K562 (cell line): ENCODE measurements at regions not wholly inside any gene's neighbourhood (a gene's known extent, or its start where the extent isn't known, plus 50 kb on each side); places are given as distances from the start of the nearest gene placed in this dataset.

Experiments
- ATAC-seq: fragments of 200-7000 bp; cut with Tn5 transposase; 3 replicates; pipeline ENCODE4 v1.9.1; 2020; ENCODE audit warnings: moderate library complexity
- BruUV-seq: library from RNA; stranded (reverse); fragments of 400-500 nt; replicated peaks from 2 replicates; lab custom pipeline; 2021; lab: Mats Ljungman, UMichigan
- CTCF ChIA-PET: fragments of 300-600 bp; formaldehyde crosslinking; extraction: SDS; loops from one replicate; lab custom pipeline; 2021; ENCODE audit warnings: low intra/inter-chr PET ratio; lab: Yijun Ruan, JAX
- POLR2A ChIA-PET: fragments of 300-600, 350-650 bp; sonication (Branson Sonifier 250); formaldehyde crosslinking; extraction: SDS; loops from one replicate; lab custom pipeline; 2021; ENCODE audit warnings: antibody characterized with exemption, inconsistent platforms; lab: Yijun Ruan, JAX
- DNase-seq, 4 experiments: peaks; one replicate each; pipeline versions ENCODE4 v3.0.0 to v3.0.0-alpha.2; 2011 to 2018; ENCODE audit warnings: low spot score in 3 of 4, mixed read lengths in 3 of 4; ENCODE audit errors: extremely low read depth in 1 of 4
- FAIRE-seq: peaks from 2 replicates; lab custom pipeline; 2011; peaks lifted over from hg19 to GRCh38; lab: Jason Lieb, UNC
- H2AFZ ChIP-seq: 2 replicates; pipeline ENCODE4 v1.6.0; 2011; ENCODE audit warnings: low read depth, low read length, control low read depth, inconsistent platforms
- H3K27ac ChIP-seq: fragments of 200-600 bp; 3 replicates; pipeline ENCODE4 v1.8.0; 2011; ENCODE audit warnings: low read depth, mild to moderate bottlenecking, control low read depth, inconsistent platforms, low read length, moderate library complexity, mixed read lengths; ENCODE audit errors: extremely low read depth
- H3K27me3 ChIP-seq, 2 experiments: fragments of 300-600 bp in 1 of 2; 2 replicates in 1 of 2; 3 replicates in 1 of 2; pipeline versions ENCODE4 v1.6.0 to v1.8.0; 2011; ENCODE audit warnings: inconsistent platforms in 2 of 2, low read length in 2 of 2, mild to moderate bottlenecking in 1 of 2, mixed read lengths in 1 of 2, moderate library complexity in 1 of 2; ENCODE audit not compliant: control insufficient read depth in 2 of 2, insufficient read depth in 2 of 2
- H3K36me3 ChIP-seq: fragments of 300-600 bp; 3 replicates; pipeline ENCODE4 v1.8.0; 2011; ENCODE audit warnings: mild to moderate bottlenecking, low read length, inconsistent platforms; ENCODE audit not compliant: control insufficient read depth, insufficient read depth
- H3K4me1 ChIP-seq, 2 experiments: fragments of 200-600 bp in 1 of 2; replicated peaks in 1 of 2; 2 replicates in 1 of 2; 3 replicates in 1 of 2; pipeline versions ENCODE4 v1.5.1 to v1.8.0; 2011; ENCODE audit warnings: inconsistent platforms in 2 of 2, low read length in 2 of 2, mild to moderate bottlenecking in 1 of 2, mixed read lengths in 1 of 2, moderate library complexity in 1 of 2; ENCODE audit not compliant: control insufficient read depth in 2 of 2, insufficient read depth in 2 of 2
- H3K4me2 ChIP-seq: 2 replicates; pipeline ENCODE4 v1.6.1; 2011; ENCODE audit warnings: low read length, control low read depth, inconsistent platforms, mixed read lengths; ENCODE audit not compliant: insufficient read depth
- H3K4me3 ChIP-seq: fragments of 200-600 bp; sonication (generic), shearing (Covaris generic); 2 replicates; pipeline ENCODE4 v1.5.1; 2016; ENCODE audit warnings: control low read depth, inconsistent platforms
- H3K79me2 ChIP-seq: fragments of 200-600 bp; 3 replicates; pipeline ENCODE4 v1.8.0; 2011; ENCODE audit warnings: low read length, inconsistent platforms; ENCODE audit not compliant: control insufficient read depth, insufficient read depth
- H3K9ac ChIP-seq, 2 experiments: 2 replicates each; pipeline versions ENCODE4 v1.6.0 to v1.6.1; 2011; ENCODE audit warnings: low read depth in 2 of 2, low read length in 2 of 2, control low read depth in 1 of 2, inconsistent platforms in 1 of 2, mild to moderate bottlenecking in 1 of 2, mixed read lengths in 1 of 2; ENCODE audit not compliant: insufficient read depth in 1 of 2
- H3K9me1 ChIP-seq: one replicate; pipeline ENCODE4 v1.6.0; 2011; ENCODE audit warnings: inconsistent platforms, mild to moderate bottlenecking, low read length, moderate library complexity; ENCODE audit not compliant: control insufficient read depth, insufficient read depth
- H3K9me3 ChIP-seq: replicated peaks from 2 replicates; pipeline ENCODE4 v1.5.1; 2011; ENCODE audit warnings: low read depth, low read length, inconsistent platforms; ENCODE audit not compliant: control insufficient read depth, insufficient read depth
- H4K20me1 ChIP-seq: replicated peaks from 2 replicates; pipeline ENCODE4 v1.6.1; 2011; ENCODE audit warnings: low read length, inconsistent platforms, mixed read lengths; ENCODE audit not compliant: control insufficient read depth, insufficient read depth
- ARID2 ChIP-seq: fragments of 450-650 bp; IDR thresholded peaks from 2 replicates; pipeline ENCODE4 v1.6.1; 2017; ENCODE audit warnings: antibody characterized with exemption, mild to moderate bottlenecking
- CBFA2T3 ChIP-seq: fragments of 450-650 bp; IDR thresholded peaks from 2 replicates; pipeline ENCODE4 v1.6.1; 2017
- CHCHD3 ChIP-seq: fragments of 250-450 bp; sonication (Bioruptor Pico); IDR thresholded peaks from 2 replicates; pipeline ENCODE4 v2.1.2; 2022; ENCODE audit warnings: mild to moderate bottlenecking
- FOXK2 ChIP-seq, 2 experiments: fragments of 450-650 bp; IDR thresholded peaks in 1 of 2; conservative IDR thresholded peaks in 1 of 2; 2 replicates each; pipeline ENCODE4 v1.6.1; 2016; ENCODE audit warnings: low read depth in 2 of 2, mild to moderate bottlenecking in 1 of 2
- OTX1 ChIP-seq: fragments of 450-650 bp; formaldehyde crosslinking; IDR thresholded peaks from 2 replicates; pipeline ENCODE4 v1.4.0; 2022; ENCODE audit warnings: mild to moderate bottlenecking
- SMARCE1 ChIP-seq: fragments of 450-650 bp; IDR thresholded peaks from 2 replicates; pipeline ENCODE4 v1.7.1; 2016; ENCODE audit warnings: mild to moderate bottlenecking
- WGBS: fragments of 100-300 bp; shearing (Covaris generic); methylation state at CpG from one replicate; pipeline ENCODE4 v1.1.6; 2016; ENCODE audit warnings: low coverage, mixed read lengths; ENCODE audit not compliant: insufficient coverage; ENCODE audit errors: missing lambda C conversion rate; 5-methylcytosine and 5-hydroxymethylcytosine counted together
- in situ Hi-C: fragments of 300-500 bp; cut with MboI; formaldehyde crosslinking; loops from 4 replicates; pipeline ENCODE4 v1.15.0; 2018; ENCODE audit warnings: inconsistent platforms, mixed read lengths
- intact Hi-C: fragments of 100-400 bp; cut with micrococcal nuclease; formaldehyde crosslinking; loops from 2 replicates; pipeline ENCODE4 v1.14.2; 2022
- TF ChIP-seq, protein P1 (sequence below): sonication (generic); formaldehyde crosslinking; IDR thresholded peaks from 2 replicates; pipeline ENCODE4 v1.8.0; 2023; ENCODE audit warnings: mild to moderate bottlenecking, missing genetic modification reagents
- TF ChIP-seq, protein P2 (sequence below), 2 experiments: fragments of 450-650 bp; IDR thresholded peaks; 2 replicates each; pipeline ENCODE4 v1.6.1; 2016; ENCODE audit warnings: mild to moderate bottlenecking in 2 of 2, borderline replicate concordance in 1 of 2, low read depth in 1 of 2, moderate library complexity in 1 of 2
- TF ChIP-seq, protein P3 (sequence below): fragments of 250-450 bp; sonication (Bioruptor Pico); IDR thresholded peaks from 2 replicates; pipeline ENCODE4 v1.8.0; 2021; ENCODE audit warnings: borderline replicate concordance, mild to moderate bottlenecking, moderate library complexity; ENCODE audit not compliant: poor library complexity, severe bottlenecking
- TF ChIP-seq, protein P4 (sequence below): sonication (generic); formaldehyde crosslinking; IDR thresholded peaks from 2 replicates; pipeline ENCODE4 v1.8.0; 2022; ENCODE audit warnings: mild to moderate bottlenecking, missing genetic modification reagents
- TF ChIP-seq, protein P5 (sequence below): fragments of 450-650 bp; formaldehyde crosslinking; IDR thresholded peaks from 2 replicates; pipeline ENCODE4 v1.4.0; 2020; ENCODE audit warnings: mild to moderate bottlenecking, moderate library complexity

DNA sequence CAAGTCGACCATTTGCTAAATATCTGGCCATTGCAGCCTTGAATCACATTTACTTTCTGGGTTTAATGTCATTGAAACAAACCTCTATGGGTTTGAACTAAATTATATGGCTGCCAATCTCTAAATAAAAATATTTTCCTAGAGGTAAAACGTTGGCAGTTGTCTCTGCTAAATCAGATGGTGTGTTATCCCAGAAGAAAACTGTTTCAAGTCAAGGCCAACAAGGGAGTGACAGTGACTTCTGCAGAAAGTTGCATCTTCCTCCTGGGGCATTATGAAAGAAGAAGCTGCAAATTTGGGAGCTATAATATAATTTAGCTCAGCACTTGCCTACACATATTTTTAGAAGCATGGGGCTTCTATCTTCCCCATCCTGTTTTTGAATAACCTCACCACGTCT, 116.2 kb downstream of the TTC8 start:
- intact Hi-C loops = no loop called here
- ATAC-seq = no peak
- no peak overlapping the region for H3K4me3 ChIP-seq
- TF ChIP-seq, protein P1, sequence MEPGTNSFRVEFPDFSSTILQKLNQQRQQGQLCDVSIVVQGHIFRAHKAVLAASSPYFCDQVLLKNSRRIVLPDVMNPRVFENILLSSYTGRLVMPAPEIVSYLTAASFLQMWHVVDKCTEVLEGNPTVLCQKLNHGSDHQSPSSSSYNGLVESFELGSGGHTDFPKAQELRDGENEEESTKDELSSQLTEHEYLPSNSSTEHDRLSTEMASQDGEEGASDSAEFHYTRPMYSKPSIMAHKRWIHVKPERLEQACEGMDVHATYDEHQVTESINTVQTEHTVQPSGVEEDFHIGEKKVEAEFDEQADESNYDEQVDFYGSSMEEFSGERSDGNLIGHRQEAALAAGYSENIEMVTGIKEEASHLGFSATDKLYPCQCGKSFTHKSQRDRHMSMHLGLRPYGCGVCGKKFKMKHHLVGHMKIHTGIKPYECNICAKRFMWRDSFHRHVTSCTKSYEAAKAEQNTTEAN = no peak
- TF ChIP-seq, protein P2, sequence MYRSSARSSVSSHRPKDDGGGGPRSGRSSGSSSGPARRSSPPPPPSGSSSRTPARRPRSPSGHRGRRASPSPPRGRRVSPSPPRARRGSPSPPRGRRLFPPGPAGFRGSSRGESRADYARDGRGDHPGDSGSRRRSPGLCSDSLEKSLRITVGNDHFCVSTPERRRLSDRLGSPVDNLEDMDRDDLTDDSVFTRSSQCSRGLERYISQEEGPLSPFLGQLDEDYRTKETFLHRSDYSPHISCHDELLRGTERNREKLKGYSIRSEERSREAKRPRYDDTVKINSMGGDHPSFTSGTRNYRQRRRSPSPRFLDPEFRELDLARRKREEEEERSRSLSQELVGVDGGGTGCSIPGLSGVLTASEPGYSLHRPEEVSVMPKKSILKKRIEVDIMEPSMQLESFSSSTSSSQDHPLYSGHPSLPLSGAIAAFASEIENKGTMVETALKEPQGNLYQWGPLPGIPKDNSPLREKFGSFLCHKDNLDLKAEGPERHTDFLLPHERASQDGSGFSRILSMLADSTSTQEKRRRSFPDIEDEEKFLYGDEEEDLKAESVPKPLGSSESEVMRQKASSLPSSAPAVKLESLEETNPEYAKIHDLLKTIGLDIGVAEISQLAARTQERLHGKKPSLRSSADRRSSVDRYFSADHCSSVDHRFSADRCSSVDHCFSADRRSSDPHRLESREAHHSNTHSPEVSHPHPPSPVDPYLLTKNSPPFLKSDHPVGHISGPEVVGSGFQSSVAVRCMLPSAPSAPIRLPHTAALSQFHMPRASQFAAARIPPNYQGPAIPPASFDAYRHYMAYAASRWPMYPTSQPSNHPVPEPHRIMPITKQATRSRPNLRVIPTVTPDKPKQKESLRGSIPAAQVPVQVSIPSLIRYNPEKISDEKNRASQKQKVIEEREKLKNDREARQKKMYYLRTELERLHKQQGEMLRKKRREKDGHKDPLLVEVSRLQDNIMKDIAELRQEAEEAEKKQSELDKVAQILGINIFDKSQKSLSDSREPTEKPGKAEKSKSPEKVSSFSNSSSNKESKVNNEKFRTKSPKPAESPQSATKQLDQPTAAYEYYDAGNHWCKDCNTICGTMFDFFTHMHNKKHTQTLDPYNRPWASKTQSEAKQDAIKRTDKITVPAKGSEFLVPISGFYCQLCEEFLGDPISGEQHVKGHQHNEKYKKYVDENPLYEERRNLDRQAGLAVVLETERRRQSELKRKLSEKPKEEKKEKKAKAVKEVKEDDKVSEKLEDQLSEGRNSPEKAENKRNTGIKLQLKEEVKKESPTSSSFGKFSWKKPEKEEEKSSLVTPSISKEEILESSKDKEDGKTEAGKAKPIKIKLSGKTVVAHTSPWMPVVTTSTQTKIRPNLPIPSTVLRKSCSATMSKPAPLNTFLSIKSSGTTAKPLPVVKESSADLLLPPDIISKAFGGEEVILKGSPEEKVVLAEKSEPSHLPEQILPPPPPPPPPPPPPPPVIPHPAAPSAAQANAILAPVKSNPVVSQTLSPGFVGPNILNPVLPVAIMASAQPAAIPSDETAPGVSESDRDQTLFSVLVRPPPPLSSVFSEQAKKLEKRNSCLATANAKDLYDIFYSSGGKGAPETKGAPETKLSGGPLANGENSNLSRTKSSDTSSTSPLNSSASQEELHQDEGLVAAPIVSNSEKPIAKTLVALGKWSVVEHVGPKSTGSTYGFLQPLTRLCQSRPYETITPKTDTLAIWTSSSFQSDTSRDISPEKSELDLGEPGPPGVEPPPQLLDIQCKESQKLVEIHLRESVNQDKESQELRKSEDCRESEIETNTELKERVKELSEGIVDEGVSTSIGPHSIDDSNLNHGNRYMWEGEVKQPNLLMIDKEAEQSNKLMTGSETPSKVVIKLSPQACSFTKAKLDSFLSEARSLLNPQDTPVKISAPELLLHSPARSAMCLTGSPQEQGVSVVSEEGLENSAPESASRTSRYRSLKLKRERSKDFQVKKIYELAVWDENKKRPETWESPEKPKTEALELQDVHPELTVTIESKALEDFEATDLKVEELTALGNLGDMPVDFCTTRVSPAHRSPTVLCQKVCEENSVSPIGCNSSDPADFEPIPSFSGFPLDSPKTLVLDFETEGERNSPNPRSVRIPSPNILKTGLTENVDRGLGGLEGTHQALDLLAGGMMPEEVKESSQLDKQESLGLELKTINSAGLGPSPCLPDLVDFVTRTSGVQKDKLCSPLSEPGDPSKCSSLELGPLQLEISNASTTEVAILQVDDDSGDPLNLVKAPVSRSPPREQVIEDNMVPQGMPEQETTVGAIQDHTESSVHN (IDR thresholded peaks at IDR 0.05; ENCODE audit: borderline replicate concordance in 1 of 2, low read depth in 1 of 2) = no peak
- TF ChIP-seq SMARCE1 (no peak), OTX1 (CRISPR knock-in tag) (no peak), CHCHD3 (no peak), ARID2 (no peak), FOXK2 (conservative IDR thresholded peaks at IDR 0.05 in 1 of 2, IDR thresholded peaks at IDR 0.05 in 1 of 2; ENCODE audit: low read depth in 2 of 2) (no peak), CBFA2T3 (no peak)
- TF ChIP-seq, protein P3, sequence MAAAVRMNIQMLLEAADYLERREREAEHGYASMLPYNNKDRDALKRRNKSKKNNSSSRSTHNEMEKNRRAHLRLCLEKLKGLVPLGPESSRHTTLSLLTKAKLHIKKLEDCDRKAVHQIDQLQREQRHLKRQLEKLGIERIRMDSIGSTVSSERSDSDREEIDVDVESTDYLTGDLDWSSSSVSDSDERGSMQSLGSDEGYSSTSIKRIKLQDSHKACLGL (CRISPR knock-in tag) = no peak
- TF ChIP-seq, protein P4, sequence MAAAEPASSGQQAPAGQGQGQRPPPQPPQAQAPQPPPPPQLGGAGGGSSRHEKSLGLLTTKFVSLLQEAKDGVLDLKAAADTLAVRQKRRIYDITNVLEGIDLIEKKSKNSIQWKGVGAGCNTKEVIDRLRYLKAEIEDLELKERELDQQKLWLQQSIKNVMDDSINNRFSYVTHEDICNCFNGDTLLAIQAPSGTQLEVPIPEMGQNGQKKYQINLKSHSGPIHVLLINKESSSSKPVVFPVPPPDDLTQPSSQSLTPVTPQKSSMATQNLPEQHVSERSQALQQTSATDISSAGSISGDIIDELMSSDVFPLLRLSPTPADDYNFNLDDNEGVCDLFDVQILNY (CRISPR knock-in tag) = no peak
- TF ChIP-seq, protein P5, sequence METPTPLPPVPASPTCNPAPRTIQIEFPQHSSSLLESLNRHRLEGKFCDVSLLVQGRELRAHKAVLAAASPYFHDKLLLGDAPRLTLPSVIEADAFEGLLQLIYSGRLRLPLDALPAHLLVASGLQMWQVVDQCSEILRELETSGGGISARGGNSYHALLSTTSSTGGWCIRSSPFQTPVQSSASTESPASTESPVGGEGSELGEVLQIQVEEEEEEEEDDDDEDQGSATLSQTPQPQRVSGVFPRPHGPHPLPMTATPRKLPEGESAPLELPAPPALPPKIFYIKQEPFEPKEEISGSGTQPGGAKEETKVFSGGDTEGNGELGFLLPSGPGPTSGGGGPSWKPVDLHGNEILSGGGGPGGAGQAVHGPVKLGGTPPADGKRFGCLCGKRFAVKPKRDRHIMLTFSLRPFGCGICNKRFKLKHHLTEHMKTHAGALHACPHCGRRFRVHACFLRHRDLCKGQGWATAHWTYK (CRISPR knock-in tag) = no peak

More for the DNA sequence above, 116.2 kb downstream of the TTC8 start:
- Histone ChIP-seq H3K9me3 (no peaks in the 10 kb centered on the region), H3K4me1 (no peaks in the 10 kb centered on the region), H3K36me3 (no peaks in the 10 kb centered on the region), H3K27me3 (no peaks in the 10 kb centered on the region; a peak in 3 of 5 replicates), H3K9me1 (no peaks in the 10 kb centered on the region), H3K27ac (no peak overlapping the region), H3K79me2 (no peaks in the 10 kb centered on the region), H2AFZ (no peak overlapping the region), H3K4me2 (no peak overlapping the region), H4K20me1 (no peaks in the 10 kb centered on the region), H3K9ac (no peak overlapping the region)
- in situ Hi-C loops = no loop called here
- CTCF ChIA-PET = no interaction called here
- FAIRE-seq = no peak
- POLR2A ChIA-PET = no interaction called here
- WGBS = 0% methylated on average over 3 of the region's 3 CpGs
- BruUV-seq = no TSS peak
- no peak for DNase-seq
